ENCODE measurements at regions not wholly inside any gene's neighbourhood (a gene's known extent, or its start where the extent isn't known, plus 50 kb on each side); places are given as distances from the start of the nearest gene placed in this dataset.
"Not testable (repeated sequence)": the region's sequence is repeated elsewhere in the genome, so short reads cannot be mapped to it uniquely, and the experiment has no call there.

GRCh38 chr4:128540122-128540521 lies 252.5 kb upstream of the PGRMC2 start:
- BruUV-seq (replicated peaks), result no TSS peak
- Mint-ChIP-seq H3K4me3 (ENCODE audit: unreplicated experiment) (no peak overlapping the region), H3K36me3 (ENCODE audit: insufficient read depth, unreplicated experiment) (peaks cover 6% of the 10 kb centered on the region), H3K27ac (ENCODE audit: low read depth, unreplicated experiment) (no peak overlapping the region), H3K4me1 (ENCODE audit: insufficient read depth, unreplicated experiment) (no peaks in the 10 kb centered on the region), H3K27me3 (ENCODE audit: insufficient read depth, unreplicated experiment) (no peaks in the 10 kb centered on the region), H3K9me3 (ENCODE audit: unreplicated experiment) (no peaks in the 10 kb centered on the region)
- DNase-seq (ENCODE audit: unreplicated experiment), result no peak
- TF ChIP-seq CTCF (IDR thresholded peaks at IDR 0.05; ENCODE audit: unreplicated experiment), result no peak
- intact Hi-C loops (cut with micrococcal nuclease), result no loop called here
- ChIA-PET CTCF (interaction anchor here (0.7 kb wide), 1 partner anchor 324 kb away, joined by 3 read pairs; no protein-coding TSS in a partner anchor), POLR2A (interaction anchor here (1.4 kb wide), 1 partner anchor 13 kb away, joined by 6 read pairs; no protein-coding TSS in a partner anchor)

DNA sequence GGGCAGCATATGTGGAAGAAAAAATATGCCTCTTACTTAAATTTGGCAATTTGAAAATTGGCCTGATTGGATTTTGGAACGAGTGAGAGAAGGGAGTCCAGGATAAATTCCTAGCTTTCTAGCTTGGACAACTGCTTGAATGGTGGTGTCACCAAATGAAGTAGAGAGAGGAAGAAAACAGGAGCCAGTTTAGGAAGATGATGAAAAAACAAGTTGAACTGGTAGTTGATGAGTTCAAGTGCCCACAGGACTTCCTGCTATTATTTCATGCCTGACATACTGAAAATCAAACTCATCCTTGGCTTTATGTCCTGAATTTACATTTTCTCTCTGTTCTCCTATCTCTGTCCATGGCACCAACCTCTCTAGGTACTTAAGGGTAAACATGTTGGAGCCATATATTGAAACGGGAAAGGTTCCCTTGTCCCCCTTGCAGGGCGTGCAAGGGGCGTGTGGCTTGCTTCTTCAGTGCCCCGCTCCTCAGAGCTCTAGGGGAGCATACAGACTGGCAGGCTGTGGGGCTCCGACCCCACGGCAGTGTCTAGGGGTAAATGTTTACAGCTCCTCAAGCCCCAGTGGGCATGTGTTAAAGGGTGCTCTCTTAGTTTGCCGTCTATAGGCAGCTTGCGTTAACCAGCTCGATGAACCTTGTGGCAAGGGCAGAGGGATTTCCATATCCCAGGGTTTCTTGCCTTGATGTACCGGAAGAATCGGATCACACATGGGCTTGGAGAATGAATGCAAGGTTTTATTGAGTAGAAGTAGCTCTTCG lies 250.7 kb upstream of the PGRMC2 start:
- Mint-ChIP-seq H3K27me3 (ENCODE audit: insufficient read depth, unreplicated experiment) (no peaks in the 10 kb centered on the region), H3K4me1 (ENCODE audit: insufficient read depth, unreplicated experiment) (no peaks in the 10 kb centered on the region), H3K9me3 (ENCODE audit: unreplicated experiment) (no peaks in the 10 kb centered on the region), H3K4me3 (ENCODE audit: unreplicated experiment) (no peak overlapping the region), H3K36me3 (ENCODE audit: insufficient read depth, unreplicated experiment) (no peaks in the 10 kb centered on the region), H3K27ac (ENCODE audit: low read depth, unreplicated experiment) (no peak overlapping the region)
- CTCF ChIA-PET, result interaction anchor here (1.3 kb wide), 1 partner anchor 10 kb away, joined by 5 read pairs; no protein-coding TSS in a partner anchor
- POLR2A ChIA-PET, result interaction anchor here (0.6 to 0.7 kb wide), 2 partner anchors 22 to 80 kb away, joined by 3 read pairs; no protein-coding TSS in a partner anchor
- BruUV-seq (replicated peaks), result no TSS peak
- intact Hi-C loops (cut with micrococcal nuclease), result no loop called here
- no peak for TF ChIP-seq CTCF (IDR thresholded peaks at IDR 0.05; ENCODE audit: unreplicated experiment)
- DNase-seq (ENCODE audit: unreplicated experiment), result no peak

DNA sequence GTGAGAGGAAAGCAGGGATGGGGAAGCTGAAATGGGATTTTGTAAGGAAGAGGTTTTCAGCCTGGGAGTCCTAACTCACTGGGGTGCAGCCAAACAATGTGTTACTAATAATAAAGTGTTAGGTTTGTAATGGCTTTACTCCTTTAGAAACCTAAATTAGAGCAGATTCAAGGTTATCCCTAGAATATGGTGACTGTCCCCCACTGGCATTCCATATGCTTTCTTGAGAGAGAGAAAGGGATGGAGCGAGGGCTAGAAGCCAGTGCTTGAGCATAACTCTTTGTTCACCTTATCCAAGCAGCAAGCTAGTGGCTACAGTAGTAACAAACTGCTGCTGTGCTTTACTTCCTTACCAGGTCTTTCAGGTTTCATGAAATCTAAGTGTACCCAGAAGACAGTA lies 249.1 kb upstream of the PGRMC2 start:
- no peak for TF ChIP-seq CTCF (IDR thresholded peaks at IDR 0.05; ENCODE audit: unreplicated experiment)
- no peak overlapping the region for H3K27ac Mint-ChIP-seq (ENCODE audit: low read depth, unreplicated experiment)
- ChIA-PET POLR2A (no interaction called here), CTCF (interaction anchor here (0.6 to 1.7 kb wide), 2 partner anchors 82 to 394 kb away, joined by 6 to 8 read pairs; no protein-coding TSS in a partner anchor)
- no TSS peak for BruUV-seq (replicated peaks)
- no peaks in the 10 kb centered on the region for H3K4me1 Mint-ChIP-seq (ENCODE audit: insufficient read depth, unreplicated experiment)
- no peaks in the 10 kb centered on the region for H3K36me3 Mint-ChIP-seq (ENCODE audit: insufficient read depth, unreplicated experiment)
- no peak overlapping the region for H3K4me3 Mint-ChIP-seq (ENCODE audit: unreplicated experiment)
- no peaks in the 10 kb centered on the region for H3K9me3 Mint-ChIP-seq (ENCODE audit: unreplicated experiment)
- H3K27me3 Mint-ChIP-seq (ENCODE audit: insufficient read depth, unreplicated experiment), result no peaks in the 10 kb centered on the region
- intact Hi-C loops (cut with micrococcal nuclease), result no loop called here
- no peak for DNase-seq (ENCODE audit: unreplicated experiment)

- H3K4me3 Mint-ChIP-seq (ENCODE audit: unreplicated experiment); H3K27ac Mint-ChIP-seq (ENCODE audit: low read depth, unreplicated experiment); H3K27me3 Mint-ChIP-seq (ENCODE audit: insufficient read depth, unreplicated experiment); H3K9me3 Mint-ChIP-seq (ENCODE audit: unreplicated experiment); H3K4me1 Mint-ChIP-seq (ENCODE audit: insufficient read depth, unreplicated experiment); POLR2A ChIA-PET; H3K36me3 Mint-ChIP-seq (ENCODE audit: insufficient read depth, unreplicated experiment); BruUV-seq (replicated peaks); intact Hi-C loops (cut with micrococcal nuclease); DNase-seq (ENCODE audit: unreplicated experiment): not testable (repeated sequence)
- CTCF ChIA-PET, result interaction anchor here (1.7 kb wide), 1 partner anchor 81 kb away, joined by 8 read pairs; no protein-coding TSS in a partner anchor
Measured at GRCh38 chr4:128535510-128535909, 247.9 kb upstream of the PGRMC2 start.

All from MCF 10A (cell line).